Stimulated activated CD8-positive, alpha-beta memory T cell treated with anti-CD3 and anti-CD28 coated beads, Interleukin-15, amount 100 ng/mL, for 1 hour (primary cell): ENCODE measurements at regions not wholly inside any gene's neighbourhood (a gene's known extent, or its start where the extent isn't known, plus 50 kb on each side); places are given as distances from the start of the nearest gene placed in this dataset.
"Not testable (repeated sequence)": the region's sequence is repeated elsewhere in the genome, so short reads cannot be mapped to it uniquely, and the experiment has no call there.

ENCODE experiments used
- DNase-seq: peaks from one replicate; pipeline ENCODE4 v3.0.0-alpha.2; 2020; ENCODE audit warnings: low read depth

DNA sequence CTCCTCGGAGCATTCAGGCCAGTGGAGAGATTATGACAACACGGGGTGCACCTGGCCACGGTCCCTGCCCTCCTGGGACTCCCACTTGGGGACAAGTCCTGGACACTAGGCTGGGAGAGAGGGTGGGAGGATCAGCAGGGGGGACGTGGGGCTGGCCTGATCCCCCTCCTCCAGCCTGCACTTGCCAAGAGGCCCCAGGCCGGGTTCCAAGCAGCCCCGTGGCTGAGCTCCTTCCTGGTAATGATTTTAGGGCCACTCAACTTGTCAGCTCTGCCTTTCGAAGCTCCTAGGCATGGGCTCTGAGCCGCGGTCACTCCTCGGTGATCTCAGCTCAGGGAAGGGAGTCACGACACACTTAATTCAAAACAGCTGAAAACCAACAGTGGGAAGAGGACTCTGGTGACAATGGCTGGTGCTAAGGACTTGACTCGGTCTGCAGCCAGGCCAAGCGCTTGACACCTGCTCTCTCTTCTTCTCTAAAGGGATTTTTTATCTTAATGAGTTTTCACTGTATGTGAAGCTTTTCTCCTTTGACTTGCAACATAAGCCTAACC lies 161.7 kb downstream of the BMP7 start:
- DNase-seq = no peak

DNA sequence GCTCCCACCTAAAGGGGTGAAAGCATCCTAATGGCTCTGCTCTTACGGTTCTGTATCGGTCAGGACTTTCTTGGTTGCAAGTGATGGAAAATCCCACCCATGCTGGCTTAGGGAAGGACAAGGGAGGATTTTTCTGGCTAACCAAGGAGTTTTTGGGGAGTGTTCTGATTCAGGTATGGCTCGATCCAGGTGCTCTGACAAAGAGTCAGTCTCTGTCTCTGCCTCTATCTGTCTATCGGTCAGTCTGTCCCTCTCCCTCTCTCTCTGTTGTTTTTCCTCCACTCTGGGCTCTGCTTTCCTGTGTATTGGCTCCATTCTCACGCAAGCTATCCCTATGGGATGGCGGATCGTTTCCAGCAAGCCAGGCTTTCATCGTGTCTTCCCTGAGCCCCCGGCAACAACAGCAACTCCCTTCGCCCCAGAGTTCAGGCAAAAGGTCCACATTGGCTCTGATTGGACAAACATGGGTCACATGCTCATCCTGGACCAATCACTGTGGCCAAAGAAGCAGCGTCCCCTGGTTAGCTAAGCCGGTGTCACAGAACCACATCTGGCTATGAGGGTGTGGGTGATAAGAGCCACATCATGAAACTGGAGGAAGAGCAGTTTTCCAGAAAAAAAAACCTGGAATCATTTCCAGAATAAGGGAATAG lies 160.3 kb downstream of the BMP7 start:
- no peak for DNase-seq

DNA sequence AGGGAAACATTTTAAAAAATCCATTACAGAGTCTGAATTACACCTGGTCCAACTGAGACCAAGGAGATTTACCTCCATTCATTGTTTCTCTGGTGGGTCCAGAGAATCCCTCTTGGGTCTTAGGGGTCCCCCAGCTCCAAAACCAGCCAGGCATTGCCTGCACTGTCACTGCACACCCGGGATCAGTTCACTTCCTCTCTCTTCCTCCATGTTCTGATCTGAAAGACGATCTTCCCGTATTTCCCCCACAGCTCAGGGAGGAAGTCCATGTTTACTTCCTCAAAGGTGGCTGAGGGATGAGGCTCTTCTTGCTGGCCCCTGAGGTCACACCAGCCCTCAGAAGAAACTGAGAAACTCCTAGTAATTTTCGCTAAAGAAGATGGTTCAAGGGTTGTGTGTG lies 159.7 kb downstream of the BMP7 start:
- DNase-seq = no peak

DNA sequence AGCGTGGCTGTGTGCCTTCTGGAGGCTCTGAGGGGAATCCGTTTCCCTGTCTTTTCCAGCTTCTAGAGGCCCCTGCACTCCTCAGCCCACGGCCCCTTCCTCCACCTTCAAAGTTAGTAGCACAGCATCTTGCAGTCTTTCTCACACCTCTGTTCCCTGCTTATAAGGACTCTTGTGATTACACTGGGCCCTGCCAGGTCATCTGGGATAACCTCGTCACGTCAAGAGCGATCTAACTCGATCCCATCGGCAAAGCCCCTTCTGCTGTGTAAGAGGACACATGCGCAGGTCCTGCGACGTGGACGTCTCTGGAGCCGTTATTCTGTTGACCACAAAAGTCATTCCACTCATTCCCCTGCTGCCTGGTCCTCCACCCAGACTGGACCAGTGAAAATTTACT lies 159.2 kb downstream of the BMP7 start:
- no peak for DNase-seq

DNA sequence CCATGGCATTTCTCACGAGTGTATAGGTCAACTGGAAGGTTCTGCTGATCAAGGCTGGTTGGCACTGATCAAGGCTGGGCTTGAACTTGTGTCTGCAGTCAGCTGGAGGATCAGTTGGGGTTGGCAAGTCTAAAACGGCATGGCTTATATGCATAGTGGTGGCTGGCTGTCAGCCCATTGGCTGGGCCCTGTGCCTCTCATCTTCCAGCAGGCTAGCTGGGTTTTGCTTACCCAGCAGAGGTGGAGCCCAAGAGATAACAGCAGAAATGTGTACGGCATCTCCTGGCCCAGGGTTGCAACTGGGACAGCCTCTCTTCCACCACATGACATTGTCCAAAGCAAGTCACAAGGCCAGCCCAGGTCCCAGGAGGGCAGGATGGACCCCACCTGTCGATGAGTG lies 158.2 kb downstream of the BMP7 start:
- DNase-seq = no peak

DNA sequence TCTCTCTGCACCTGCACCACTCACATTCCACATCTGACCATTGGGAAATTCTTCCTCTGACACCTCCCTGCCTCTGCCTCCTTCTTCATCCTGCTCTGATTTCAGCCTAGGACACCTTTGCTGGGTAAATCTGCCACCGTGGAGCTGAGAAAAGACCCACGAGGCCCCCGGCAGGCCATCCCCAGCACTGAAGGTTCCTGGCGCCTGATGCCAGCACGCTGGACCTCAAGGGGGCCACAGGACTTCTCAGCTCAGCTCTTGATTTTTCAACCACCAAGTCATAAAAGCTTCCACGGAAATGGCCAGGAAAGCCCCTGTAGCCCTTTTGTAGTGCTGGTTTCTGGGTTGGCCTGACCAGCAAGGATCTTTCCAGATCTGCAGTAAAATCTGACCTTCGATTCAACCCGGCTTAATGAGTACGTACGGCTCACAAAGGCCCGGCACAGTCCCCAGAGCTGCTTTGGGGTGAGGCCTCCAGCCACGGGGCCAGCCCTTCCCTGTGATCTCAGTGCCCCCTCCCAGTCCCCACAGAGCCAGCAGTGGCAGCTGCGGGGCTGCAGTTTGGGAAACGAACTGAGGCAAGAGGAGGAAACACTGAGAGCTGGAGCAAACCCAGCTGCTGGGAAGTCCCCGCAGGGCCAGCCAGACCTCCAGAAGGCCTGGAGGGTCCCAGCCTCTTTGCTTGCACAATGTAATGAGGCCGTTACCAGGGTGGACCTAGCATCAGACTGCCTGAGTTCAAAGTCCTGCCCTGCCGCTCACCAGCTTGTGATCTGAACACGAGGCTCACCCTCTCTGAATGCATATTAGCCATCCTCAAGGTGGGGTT lies 157.5 kb downstream of the BMP7 start:
- no peak for DNase-seq

DNA sequence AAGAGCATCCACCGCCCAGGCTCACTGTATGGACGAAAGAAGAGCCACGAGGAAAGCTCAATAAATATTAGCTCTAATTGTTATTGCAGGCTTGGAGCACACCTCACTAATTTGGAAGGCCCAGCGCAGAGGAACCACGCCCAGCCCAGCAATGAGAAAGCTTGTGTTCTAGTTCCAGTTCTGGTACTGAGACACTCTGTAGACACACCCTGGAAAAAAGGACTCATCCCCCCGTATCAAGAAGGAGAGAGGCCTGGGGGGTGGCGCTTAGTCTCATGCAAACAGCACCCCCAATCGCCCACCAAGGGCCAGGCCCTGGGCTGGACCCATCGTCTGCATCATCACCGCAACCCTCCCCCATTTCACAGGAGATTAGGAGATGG lies 156.9 kb downstream of the BMP7 start:
- DNase-seq = no peak

DNA sequence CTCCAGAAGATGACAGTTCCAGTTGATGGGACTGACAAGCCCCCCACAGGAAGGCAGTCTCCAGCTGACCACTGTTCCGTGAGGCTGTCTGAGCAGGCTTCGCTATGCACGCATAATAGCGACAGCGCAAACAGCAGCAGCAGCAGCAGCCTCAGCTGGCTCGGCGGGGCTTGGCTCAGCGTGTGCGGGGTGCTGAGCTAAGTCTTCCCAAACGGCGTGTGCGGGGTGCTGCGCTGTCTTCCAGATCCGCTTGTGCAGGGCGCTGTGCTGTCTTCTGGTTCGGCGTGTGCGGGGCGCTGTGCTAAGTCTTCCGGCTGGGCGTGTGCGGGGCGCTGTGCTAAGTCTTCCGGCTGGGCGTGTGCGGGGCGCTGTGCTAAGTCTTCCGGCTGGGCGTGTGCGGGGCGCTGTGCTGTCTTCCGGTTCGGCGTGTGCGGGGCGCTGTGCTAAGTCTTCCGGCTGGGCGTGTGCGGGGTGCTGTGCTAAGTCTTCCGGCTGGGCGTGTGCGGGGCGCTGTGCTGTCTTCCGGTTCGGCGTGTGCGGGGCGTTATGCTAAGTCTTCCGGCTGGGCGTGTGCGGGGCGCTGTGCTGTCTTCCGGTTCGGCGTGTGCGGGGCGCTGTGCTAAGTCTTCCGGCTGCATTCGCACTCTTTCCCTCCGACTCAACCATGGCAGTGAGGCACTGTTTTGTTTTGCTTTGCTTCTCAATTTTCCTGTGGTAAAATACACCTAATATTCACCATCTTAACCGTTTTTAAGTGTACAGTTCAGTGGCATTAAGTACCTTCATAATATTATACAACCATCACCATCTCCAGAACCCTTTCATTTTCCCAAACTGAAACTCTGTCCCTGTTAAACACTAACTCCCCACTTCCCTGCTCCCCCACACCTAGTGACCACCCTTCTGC lies 156.1 kb downstream of the BMP7 start:
- not testable (repeated sequence) for DNase-seq

DNA sequence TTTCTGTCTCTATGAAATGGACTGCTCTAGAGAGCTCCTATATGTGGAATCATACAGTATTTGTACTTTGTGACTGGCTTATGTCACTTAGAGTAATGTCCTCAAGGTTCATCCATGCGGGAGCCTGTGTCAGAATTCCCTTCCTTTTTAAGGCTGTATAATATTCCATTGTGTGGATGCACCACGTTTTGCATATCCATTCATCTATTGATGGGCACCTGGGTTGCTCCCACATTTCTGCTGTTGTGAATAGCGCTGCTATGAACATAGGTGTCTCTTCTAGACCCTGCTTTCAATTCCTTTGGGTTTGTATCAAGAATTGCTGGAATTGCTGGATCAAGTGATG lies 155.4 kb downstream of the BMP7 start:
- no peak for DNase-seq

DNA sequence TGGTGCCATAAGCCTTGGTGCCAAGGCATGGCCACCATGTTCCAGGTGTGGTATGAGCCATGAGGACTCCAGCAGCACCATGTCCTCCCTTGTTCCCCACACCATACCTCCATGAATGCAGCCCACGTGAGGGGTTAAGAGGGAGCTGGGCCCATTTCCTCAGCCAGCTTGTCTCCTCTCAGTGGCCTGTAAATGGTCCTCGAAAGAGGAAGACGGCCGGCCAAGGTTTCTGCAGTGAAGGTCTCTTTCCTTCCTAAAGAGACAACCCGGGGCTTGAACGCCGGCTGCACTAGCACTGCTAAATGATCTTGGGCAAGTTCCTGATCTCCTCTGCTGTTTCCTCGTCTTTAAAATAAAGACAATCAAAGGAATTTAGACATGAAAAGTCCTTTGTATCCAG lies 154.0 kb downstream of the BMP7 start:
- no peak for DNase-seq

DNA sequence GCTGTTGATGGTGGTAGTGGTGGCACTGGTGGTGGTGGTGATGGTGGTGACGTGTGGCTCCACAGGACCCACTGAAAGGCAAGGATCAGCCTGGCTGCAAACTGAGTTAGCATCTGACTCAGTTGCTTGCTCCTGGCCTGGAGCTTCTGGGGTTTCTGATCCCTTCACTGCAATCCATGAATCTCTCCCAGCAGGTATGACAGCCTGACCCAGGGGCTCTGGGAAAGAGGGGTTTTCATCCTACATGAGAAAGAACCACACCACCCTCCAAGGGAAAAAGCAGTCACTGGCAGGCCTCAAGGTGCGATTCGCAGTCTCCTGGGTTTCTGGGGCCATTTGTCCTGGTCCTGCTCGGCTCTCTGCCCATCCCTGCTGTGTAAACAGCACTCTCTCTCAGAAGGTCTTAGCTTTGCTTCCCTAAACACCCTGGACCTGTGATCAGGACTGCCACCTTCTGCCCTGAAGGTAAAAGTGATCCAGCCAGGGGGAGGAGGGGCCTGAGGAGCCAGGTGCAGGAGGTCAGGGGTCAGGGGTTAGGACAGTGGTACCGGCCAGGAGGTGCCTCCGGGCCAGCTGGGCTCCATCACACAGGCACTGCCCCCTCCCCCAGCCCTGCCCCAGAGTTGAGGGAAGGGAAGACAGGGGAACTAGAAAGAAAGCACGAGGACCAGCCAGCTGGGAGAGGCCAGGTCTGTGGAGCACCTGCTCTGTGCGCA lies 152.0 kb downstream of the BMP7 start:
- DNase-seq = no peak

DNA sequence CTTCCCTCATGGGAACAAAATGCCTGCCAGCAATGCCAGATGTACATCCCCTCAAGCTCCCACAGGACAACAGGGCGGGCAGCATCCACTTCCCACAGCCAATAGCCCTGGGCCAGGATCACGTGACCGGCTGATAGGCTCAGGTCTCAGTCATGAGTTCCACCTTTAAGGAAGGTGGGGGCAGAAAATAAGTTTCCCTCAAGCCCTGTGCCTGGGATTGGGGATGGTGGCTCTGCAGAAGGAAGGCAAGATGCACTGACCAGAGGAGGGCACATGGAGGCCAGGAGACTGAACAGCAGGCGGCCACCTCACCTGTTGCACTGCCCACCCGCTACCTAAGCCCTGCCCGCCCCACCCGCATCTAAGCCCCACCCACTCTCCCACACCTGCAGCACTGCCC lies 149.1 kb downstream of the BMP7 start:
- DNase-seq = no peak

DNA sequence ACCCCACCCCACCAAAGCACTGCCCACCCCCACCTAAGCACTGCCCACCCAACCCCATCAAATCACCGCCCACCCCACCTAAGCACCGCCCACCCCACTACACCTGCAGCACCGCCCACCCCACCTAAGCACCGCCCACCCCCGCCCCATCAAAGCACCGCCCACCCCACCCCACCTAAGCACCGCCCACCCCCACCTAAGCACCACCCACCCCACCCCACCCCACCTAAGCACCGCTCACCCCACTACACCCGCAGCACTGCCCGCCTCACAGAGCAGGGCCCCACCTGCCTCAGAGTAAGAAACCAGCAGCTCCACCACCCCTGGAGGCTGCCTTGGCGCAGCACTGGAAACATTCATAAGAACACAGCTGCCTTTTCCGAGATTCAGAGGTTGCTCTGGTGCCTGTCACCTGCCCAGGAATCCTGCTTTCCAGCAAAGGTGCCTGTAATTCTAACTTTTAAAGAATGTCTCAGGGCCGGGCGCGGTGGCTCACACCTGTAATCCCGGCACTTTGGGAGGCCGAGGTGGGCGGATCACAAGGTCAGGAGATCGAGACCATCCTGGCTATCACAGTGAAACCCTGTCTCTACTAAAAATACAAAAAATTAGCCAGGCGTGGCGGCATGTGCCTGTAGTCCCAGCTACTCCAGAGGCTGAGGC lies 148.2 kb downstream of the BMP7 start:
- DNase-seq = no peak
